H1 (cell line): ENCODE measurements at regions not wholly inside any gene's neighbourhood (a gene's known extent, or its start where the extent isn't known, plus 50 kb on each side); places are given as distances from the start of the nearest gene placed in this dataset.

Experiments
- POLR2A ChIP-seq, 2 experiments: IDR thresholded peaks; 1 replicate in 1 of 2; 2 replicates in 1 of 2; pipeline ENCODE4 v1.6.1; 2011; ENCODE audit warnings: low read depth in 2 of 2, low read length in 2 of 2, mild to moderate bottlenecking in 2 of 2; ENCODE audit errors: control extremely low read depth in 1 of 2
- TF ChIP-seq, protein P1 (sequence below), 3 experiments: IDR thresholded peaks; 1 replicate in 2 of 3; 2 replicates in 1 of 3; pipeline versions ENCODE4 v1.5.1 to v1.6.1; 2011; ENCODE audit warnings: low read length in 3 of 3, mild to moderate bottlenecking in 3 of 3, inconsistent platforms in 2 of 3, low read depth in 1 of 3, moderate library complexity in 1 of 3; ENCODE audit not compliant: insufficient read depth in 1 of 3; ENCODE audit errors: control extremely low read depth in 1 of 3

DNA sequence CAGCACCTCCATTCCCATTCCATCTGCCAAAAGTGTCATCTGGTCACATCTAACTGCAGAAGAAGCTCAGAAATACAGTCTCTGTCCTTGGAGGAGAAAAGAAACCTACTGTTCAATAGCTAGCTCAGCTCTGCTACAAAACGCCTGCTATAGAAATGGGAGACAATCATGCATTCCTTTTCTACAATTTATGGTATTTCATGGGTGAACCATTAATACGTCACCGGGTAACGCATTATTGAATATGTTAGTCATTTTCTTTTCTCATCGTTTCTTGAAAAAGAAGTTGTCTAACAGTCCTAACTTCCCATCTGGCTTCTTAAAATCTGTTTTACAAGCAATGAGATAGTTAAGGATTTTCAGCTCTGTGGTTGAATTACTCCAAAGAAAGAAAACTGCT is 496.7 kb upstream of the RBFOX1 start:
- TF ChIP-seq, protein P1, sequence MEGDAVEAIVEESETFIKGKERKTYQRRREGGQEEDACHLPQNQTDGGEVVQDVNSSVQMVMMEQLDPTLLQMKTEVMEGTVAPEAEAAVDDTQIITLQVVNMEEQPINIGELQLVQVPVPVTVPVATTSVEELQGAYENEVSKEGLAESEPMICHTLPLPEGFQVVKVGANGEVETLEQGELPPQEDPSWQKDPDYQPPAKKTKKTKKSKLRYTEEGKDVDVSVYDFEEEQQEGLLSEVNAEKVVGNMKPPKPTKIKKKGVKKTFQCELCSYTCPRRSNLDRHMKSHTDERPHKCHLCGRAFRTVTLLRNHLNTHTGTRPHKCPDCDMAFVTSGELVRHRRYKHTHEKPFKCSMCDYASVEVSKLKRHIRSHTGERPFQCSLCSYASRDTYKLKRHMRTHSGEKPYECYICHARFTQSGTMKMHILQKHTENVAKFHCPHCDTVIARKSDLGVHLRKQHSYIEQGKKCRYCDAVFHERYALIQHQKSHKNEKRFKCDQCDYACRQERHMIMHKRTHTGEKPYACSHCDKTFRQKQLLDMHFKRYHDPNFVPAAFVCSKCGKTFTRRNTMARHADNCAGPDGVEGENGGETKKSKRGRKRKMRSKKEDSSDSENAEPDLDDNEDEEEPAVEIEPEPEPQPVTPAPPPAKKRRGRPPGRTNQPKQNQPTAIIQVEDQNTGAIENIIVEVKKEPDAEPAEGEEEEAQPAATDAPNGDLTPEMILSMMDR (IDR thresholded peaks at IDR 0.05; ENCODE audit: control extremely low read depth in 1 of 3, insufficient read depth in 1 of 3, low read depth in 1 of 3, low read length in 3 of 3), result no peak
- no peak for TF ChIP-seq POLR2A (IDR thresholded peaks at IDR 0.05; ENCODE audit: control extremely low read depth in 1 of 2, low read depth in 2 of 2, low read length in 2 of 2)
